SU-DHL-6 (cell line): ENCODE measurements at regions not wholly inside any gene's neighbourhood (a gene's known extent, or its start where the extent isn't known, plus 50 kb on each side); places are given as distances from the start of the nearest gene placed in this dataset.
"Not testable (repeated sequence)": the region's sequence is repeated elsewhere in the genome, so short reads cannot be mapped to it uniquely, and the experiment has no call there.

Source experiments
- H2AFZ ChIP-seq: fragments of 200-600 bp; sonication (generic); 2 replicates; pipeline ENCODE4 v1.6.1; 2014; ENCODE audit warnings: low read depth, mild to moderate bottlenecking, moderate library complexity, mixed read lengths, antibody characterized with exemption, low read length; ENCODE audit not compliant: severe bottlenecking
- H3F3A ChIP-seq: fragments of 200-600 bp; shearing (Covaris generic); 2 replicates; pipeline ENCODE4 v1.6.0; 2016; ENCODE audit warnings: antibody characterized with exemption, mild to moderate bottlenecking; ENCODE audit not compliant: insufficient read depth
- H3K27ac ChIP-seq: fragments of 200-600 bp; sonication (generic); 2 replicates; pipeline ENCODE4 v1.5.1; 2016; ENCODE audit warnings: low read depth, mild to moderate bottlenecking, low read length, moderate library complexity, mixed read lengths
- H3K27me3 ChIP-seq: fragments of 200-600 bp; sonication (generic), shearing (Covaris generic); 2 replicates; pipeline ENCODE4 v1.6.0; 2014; ENCODE audit warnings: mild to moderate bottlenecking, low read length
- H3K36me3 ChIP-seq: fragments of 200-600 bp; sonication (generic); 2 replicates; pipeline ENCODE4 v1.6.1; 2014; ENCODE audit warnings: mild to moderate bottlenecking, low read length, mixed read lengths
- H3K4me2 ChIP-seq: fragments of 300-600, 200-600 bp; shearing (Covaris generic), sonication (generic); 2 replicates; pipeline ENCODE4 v1.6.0; 2014; ENCODE audit warnings: low read length, low read depth, mild to moderate bottlenecking; ENCODE audit not compliant: poor library complexity, severe bottlenecking
- H3K4me3 ChIP-seq: fragments of 200-600 bp; sonication (generic); 2 replicates; pipeline ENCODE4 v1.5.1; 2014; ENCODE audit warnings: antibody characterized with exemption, low read length, mild to moderate bottlenecking, mixed read lengths; ENCODE audit not compliant: insufficient read depth, poor library complexity, severe bottlenecking
- H3K79me2 ChIP-seq: fragments of 200-600 bp; sonication (generic); 2 replicates; pipeline ENCODE4 v1.6.1; 2014; ENCODE audit warnings: mild to moderate bottlenecking, low read length, moderate library complexity; ENCODE audit not compliant: insufficient read depth
- H3K9ac ChIP-seq: fragments of 200-600 bp; sonication (generic); 2 replicates; pipeline ENCODE4 v1.7.0; 2014; ENCODE audit warnings: mild to moderate bottlenecking, low read length
- H3K9me2 ChIP-seq: fragments of 200-600 bp; sonication (generic); replicated peaks from 2 replicates; pipeline ENCODE4 v1.6.1; 2014; ENCODE audit warnings: low read length; ENCODE audit not compliant: insufficient read depth
- H3K9me3 ChIP-seq: fragments of 200-600 bp; sonication (generic); 2 replicates; pipeline ENCODE4 v1.6.1; 2014; ENCODE audit warnings: low read length, mixed read lengths; ENCODE audit not compliant: insufficient read depth
- H4K20me1 ChIP-seq: fragments of 200-600 bp; sonication (generic); 2 replicates; pipeline ENCODE4 v1.6.1; 2014; ENCODE audit warnings: low read depth, mild to moderate bottlenecking, antibody characterized with exemption, low read length, moderate library complexity, mixed read lengths
- EZH2phosphoT487 ChIP-seq: fragments of 200-600 bp; sonication (generic), shearing (Covaris generic); conservative IDR thresholded peaks from 2 replicates; pipeline ENCODE4 v1.6.1; 2018; ENCODE audit warnings: mild to moderate bottlenecking, antibody characterized with exemption, low read length, moderate library complexity, mixed read lengths
- TF ChIP-seq, protein P1 (sequence below): fragments of 200-600 bp; sonication (generic); IDR thresholded peaks from one replicate; pipeline ENCODE4 v1.5.1; 2017; ENCODE audit warnings: antibody characterized with exemption, mild to moderate bottlenecking, low read length, moderate library complexity; ENCODE audit not compliant: insufficient read depth, poor library complexity, severe bottlenecking

DNA sequence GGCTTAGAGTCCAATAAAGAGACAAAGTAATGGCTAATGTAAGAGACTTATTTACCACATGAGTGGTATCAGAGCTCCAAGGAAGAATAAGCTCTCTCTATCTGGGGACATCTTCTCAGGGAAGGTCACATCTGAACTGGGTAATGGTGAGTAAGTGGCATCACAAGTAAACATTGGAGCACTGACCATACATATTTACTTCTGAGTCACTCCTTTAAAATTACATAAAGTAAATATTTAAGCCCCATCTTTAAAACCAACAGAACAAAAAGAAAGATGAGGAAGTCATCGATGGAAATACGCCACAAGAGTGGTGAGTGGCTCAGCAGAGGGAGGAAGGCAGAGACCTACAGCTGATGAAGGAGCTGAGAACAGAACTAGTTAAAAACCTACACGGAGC is 159.9 kb downstream of the DUSP6 start:
- H4K20me1 ChIP-seq = no peaks in the 10 kb centered on the region
- no peak overlapping the region for H2AFZ ChIP-seq
- H3K9ac ChIP-seq = no peak overlapping the region
- H3F3A ChIP-seq = no peaks in the 10 kb centered on the region
- no peak overlapping the region for H3K27ac ChIP-seq
- peaks cover 7% of the 10 kb centered on the region; the same call in 1 of the 2 replicates for H3K9me3 ChIP-seq
- H3K9me2 ChIP-seq = no peaks in the 10 kb centered on the region
- no peak overlapping the region for H3K4me3 ChIP-seq
- TF ChIP-seq, protein P1, sequence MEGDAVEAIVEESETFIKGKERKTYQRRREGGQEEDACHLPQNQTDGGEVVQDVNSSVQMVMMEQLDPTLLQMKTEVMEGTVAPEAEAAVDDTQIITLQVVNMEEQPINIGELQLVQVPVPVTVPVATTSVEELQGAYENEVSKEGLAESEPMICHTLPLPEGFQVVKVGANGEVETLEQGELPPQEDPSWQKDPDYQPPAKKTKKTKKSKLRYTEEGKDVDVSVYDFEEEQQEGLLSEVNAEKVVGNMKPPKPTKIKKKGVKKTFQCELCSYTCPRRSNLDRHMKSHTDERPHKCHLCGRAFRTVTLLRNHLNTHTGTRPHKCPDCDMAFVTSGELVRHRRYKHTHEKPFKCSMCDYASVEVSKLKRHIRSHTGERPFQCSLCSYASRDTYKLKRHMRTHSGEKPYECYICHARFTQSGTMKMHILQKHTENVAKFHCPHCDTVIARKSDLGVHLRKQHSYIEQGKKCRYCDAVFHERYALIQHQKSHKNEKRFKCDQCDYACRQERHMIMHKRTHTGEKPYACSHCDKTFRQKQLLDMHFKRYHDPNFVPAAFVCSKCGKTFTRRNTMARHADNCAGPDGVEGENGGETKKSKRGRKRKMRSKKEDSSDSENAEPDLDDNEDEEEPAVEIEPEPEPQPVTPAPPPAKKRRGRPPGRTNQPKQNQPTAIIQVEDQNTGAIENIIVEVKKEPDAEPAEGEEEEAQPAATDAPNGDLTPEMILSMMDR = no peak
- no peak for TF ChIP-seq EZH2phosphoT487
- no peaks in the 10 kb centered on the region for H3K27me3 ChIP-seq
- H3K4me2 ChIP-seq = no peak overlapping the region
- H3K36me3 ChIP-seq = no peaks in the 10 kb centered on the region
- no peaks in the 10 kb centered on the region for H3K79me2 ChIP-seq

- not testable (repeated sequence) for H3K79me2 ChIP-seq, H3K9me3 ChIP-seq, H3F3A ChIP-seq, H3K27ac ChIP-seq, H3K9me2 ChIP-seq, H4K20me1 ChIP-seq, H3K36me3 ChIP-seq, H3K4me3 ChIP-seq, H2AFZ ChIP-seq, H3K4me2 ChIP-seq, H3K27me3 ChIP-seq, H3K9ac ChIP-seq
These were observed 160.7 kb downstream of the DUSP6 start for GRCh38 chr12:89191597-89191996.

DNA sequence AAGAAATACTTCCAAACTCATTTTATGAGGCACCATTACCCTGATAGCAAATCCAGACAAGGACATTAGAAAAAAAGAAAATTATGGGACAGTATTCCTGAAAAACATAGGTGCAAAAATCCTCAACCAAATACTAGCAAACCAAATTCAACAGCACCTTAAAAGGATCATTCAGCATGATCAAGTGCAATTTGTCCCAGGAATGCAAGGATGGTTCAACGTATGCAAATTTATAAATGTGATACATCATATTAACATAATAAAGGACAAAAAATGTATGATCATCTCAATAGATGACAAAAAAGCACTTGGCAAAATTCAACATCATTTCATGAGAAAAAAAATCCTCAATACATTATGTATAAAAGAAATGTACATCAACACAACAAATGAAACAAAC is 162.9 kb downstream of the DUSP6 start:
- Histone ChIP-seq H3K9ac (no peak overlapping the region), H3K9me3 (peaks cover 7% of the 10 kb centered on the region; the same call in 1 of the 2 replicates), H3K4me3 (no peak overlapping the region), H3K9me2 (no peaks in the 10 kb centered on the region), H4K20me1 (no peaks in the 10 kb centered on the region), H3K79me2 (no peaks in the 10 kb centered on the region), H3K4me2 (no peak overlapping the region), H2AFZ (no peak overlapping the region), H3K27ac (no peak overlapping the region), H3K36me3 (no peaks in the 10 kb centered on the region), H3K27me3 (no peaks in the 10 kb centered on the region), H3F3A (no peaks in the 10 kb centered on the region)
- no peak for TF ChIP-seq EZH2phosphoT487
- TF ChIP-seq, protein P1 = no peak

- TF ChIP-seq, protein P1 = no peak
- no peak for TF ChIP-seq EZH2phosphoT487
- Histone ChIP-seq H3K27ac (no peak overlapping the region), H2AFZ (no peak overlapping the region), H3K36me3 (no peaks in the 10 kb centered on the region), H3K9me2 (no peaks in the 10 kb centered on the region), H3K4me2 (no peak overlapping the region), H3K79me2 (no peaks in the 10 kb centered on the region), H4K20me1 (no peaks in the 10 kb centered on the region), H3K4me3 (no peak overlapping the region), H3K27me3 (no peaks in the 10 kb centered on the region), H3K9me3 (peaks cover 7% of the 10 kb centered on the region; the same call in 1 of the 2 replicates), H3F3A (no peaks in the 10 kb centered on the region), H3K9ac (no peak overlapping the region)
These were observed 164.8 kb downstream of the DUSP6 start for GRCh38 chr12:89187507-89187906.
